SK-N-SH (cell line): ENCODE measurements at regions not wholly inside any gene's neighbourhood (a gene's known extent, or its start where the extent isn't known, plus 50 kb on each side); places are given as distances from the start of the nearest gene placed in this dataset.

Experiments used
- CTCF ChIA-PET: fragments of 300-600, 350-600 bp; formaldehyde crosslinking; extraction: SDS; loops from one replicate; lab custom pipeline; 2021; lab: Yijun Ruan, JAX
- POLR2A ChIA-PET: fragments of 350-600 bp; sonication (Branson Sonifier 250); formaldehyde crosslinking; extraction: SDS; loops from one replicate; lab custom pipeline; 2020; ENCODE audit warnings: antibody characterized with exemption, inconsistent platforms; lab: Yijun Ruan, JAX
- DNase-seq: peaks from one replicate; pipeline ENCODE4 v3.0.0; 2012
- H2AFZ ChIP-seq: fragments of 200-600 bp; sonication (generic); 2 replicates; pipeline ENCODE4 v1.8.1; 2016; ENCODE audit warnings: antibody characterized with exemption, mild to moderate bottlenecking, low read depth
- H3F3A ChIP-seq: fragments of 200-600 bp; sonication (generic); replicated peaks from 2 replicates; pipeline ENCODE3; 2016; ENCODE audit warnings: antibody characterized with exemption, mild to moderate bottlenecking; ENCODE audit not compliant: insufficient read depth
- H3K27ac ChIP-seq, 2 experiments: fragments of 200-500 bp in 1 of 2; fragments of 200-600 bp in 1 of 2; sonication (Bioruptor generic) in 1 of 2; sonication (generic), shearing (Covaris generic) in 1 of 2; 2 replicates each; pipeline versions ENCODE4 v1.5.1 to v1.6.1; 2014 to 2016; ENCODE audit warnings: low read depth in 2 of 2, inconsistent platforms in 1 of 2, low read length in 1 of 2, mild to moderate bottlenecking in 1 of 2, mixed read lengths in 1 of 2
- H3K27me3 ChIP-seq: fragments of 200-600 bp; sonication (generic), shearing (Covaris generic); 2 replicates; pipeline ENCODE4 v1.6.1; 2016; ENCODE audit warnings: mixed run types; ENCODE audit not compliant: insufficient read depth
- H3K36me3 ChIP-seq, 2 experiments: fragments of 200-500 bp in 1 of 2; fragments of 200-600 bp in 1 of 2; sonication (Bioruptor generic) in 1 of 2; sonication (generic) in 1 of 2; replicated peaks in 1 of 2; 2 replicates each; pipeline versions ENCODE3 to v1.5.1; 2014 to 2016; ENCODE audit warnings: low read length in 1 of 2, mild to moderate bottlenecking in 1 of 2; ENCODE audit not compliant: insufficient read depth in 2 of 2, control insufficient read depth in 1 of 2
- H3K4me1 ChIP-seq, 2 experiments: fragments of 200-500 bp in 1 of 2; fragments of 200-600 bp in 1 of 2; sonication (Bioruptor generic) in 1 of 2; sonication (generic), shearing (Covaris generic) in 1 of 2; 2 replicates each; pipeline versions ENCODE4 v1.5.1 to v1.6.1; 2014 to 2016; ENCODE audit warnings: low read depth in 1 of 2, low read length in 1 of 2, mixed run types in 1 of 2; ENCODE audit not compliant: insufficient read depth in 2 of 2, control insufficient read depth in 1 of 2
- H3K4me2 ChIP-seq: fragments of 200-600 bp; sonication (generic), shearing (Covaris generic); 2 replicates; pipeline ENCODE4 v1.6.1; 2017; ENCODE audit warnings: mixed run types
- H3K4me3 ChIP-seq, 2 experiments: fragments of 200-500 bp in 1 of 2; fragments of 200-600 bp in 1 of 2; sonication (Bioruptor generic) in 1 of 2; sonication (generic), shearing (Covaris generic) in 1 of 2; 2 replicates each; pipeline versions ENCODE4 v1.5.1 to v1.8.1; 2014 to 2016; ENCODE audit warnings: low read depth in 2 of 2, inconsistent platforms in 1 of 2, low read length in 1 of 2, mild to moderate bottlenecking in 1 of 2, mixed read lengths in 1 of 2, moderate library complexity in 1 of 2
- H3K79me2 ChIP-seq: fragments of 200-600 bp; sonication (generic); 2 replicates; pipeline ENCODE4 v1.8.1; 2017; ENCODE audit warnings: mild to moderate bottlenecking; ENCODE audit not compliant: insufficient read depth
- H3K9ac ChIP-seq: fragments of 200-600 bp; sonication (generic); 2 replicates; pipeline ENCODE4 v1.6.1; 2017; ENCODE audit warnings: mixed run types
- H3K9me2 ChIP-seq: fragments of 200-600 bp; sonication (generic); 2 replicates; pipeline ENCODE4 v1.6.1; 2017; ENCODE audit warnings: mixed run types
- H3K9me3 ChIP-seq: fragments of 200-600 bp; sonication (generic); 2 replicates; pipeline ENCODE4 v1.6.1; 2017; ENCODE audit warnings: mixed run types, mild to moderate bottlenecking, moderate library complexity
- H4K20me1 ChIP-seq: fragments of 200-600 bp; sonication (generic); 2 replicates; pipeline ENCODE4 v1.6.1; 2017; ENCODE audit warnings: mild to moderate bottlenecking, mixed run types; ENCODE audit not compliant: insufficient read depth
- CTCF ChIP-seq: fragments of 200-600 bp; sonication (generic); IDR thresholded peaks from 2 replicates; pipeline ENCODE4 v1.6.1; 2017; ENCODE audit warnings: antibody characterized with exemption, mild to moderate bottlenecking, moderate library complexity
- ELF1 ChIP-seq: IDR thresholded peaks from 2 replicates; pipeline ENCODE4 v1.4.0; 2012
- EP300 ChIP-seq, 2 experiments: IDR thresholded peaks; 2 replicates each; pipeline versions ENCODE4 v1.4.0 to v1.6.1; 2012; ENCODE audit warnings: borderline replicate concordance in 1 of 2, low read depth in 1 of 2, low read length in 1 of 2
- FOSL2 ChIP-seq: IDR thresholded peaks from 2 replicates; pipeline ENCODE4 v1.4.0; 2012; ENCODE audit warnings: low read depth, mild to moderate bottlenecking, moderate library complexity, borderline replicate concordance
- FOXM1 ChIP-seq: IDR thresholded peaks from 2 replicates; pipeline ENCODE4 v1.4.0; 2012; ENCODE audit warnings: low read depth, mild to moderate bottlenecking
- MXI1 ChIP-seq: IDR thresholded peaks from 2 replicates; pipeline ENCODE4 v1.6.1; 2012; ENCODE audit warnings: mild to moderate bottlenecking, low read depth, low read length, improper control_type of control experiment
- NFIC ChIP-seq: IDR thresholded peaks from 2 replicates; pipeline ENCODE4 v1.4.0; 2012; ENCODE audit warnings: borderline replicate concordance
- NRF1 ChIP-seq: IDR thresholded peaks from 2 replicates; pipeline ENCODE4 v1.6.1; 2012; ENCODE audit warnings: low read depth, mild to moderate bottlenecking, low read length
- PBX3 ChIP-seq: IDR thresholded peaks from 2 replicates; pipeline ENCODE4; 2012
- RAD21 ChIP-seq: IDR thresholded peaks from 2 replicates; pipeline ENCODE4 v1.6.1; 2012; ENCODE audit warnings: mild to moderate bottlenecking, low read length
- RCOR1 ChIP-seq: fragments of 150-350 bp; IDR thresholded peaks from 2 replicates; pipeline ENCODE4 v1.6.1; 2017; ENCODE audit warnings: antibody characterized with exemption, low read length
- TCF12 ChIP-seq: IDR thresholded peaks from 2 replicates; pipeline ENCODE4 v1.4.0; 2012
- USF2 ChIP-seq: fragments of 150-350 bp; IDR thresholded peaks from 2 replicates; pipeline ENCODE4 v1.6.1; 2017; ENCODE audit warnings: antibody characterized with exemption, low read length, low read depth, borderline replicate concordance
- WGBS: methylation state at CpG from one replicate; pipeline ENCODE4 v1.1.6; 2017; ENCODE audit warnings: low lambda C conversion rate; 5-methylcytosine and 5-hydroxymethylcytosine counted together
- TF ChIP-seq, protein P1 (sequence below): IDR thresholded peaks from 2 replicates; pipeline ENCODE4 v1.6.1; 2012; ENCODE audit warnings: mild to moderate bottlenecking, low read depth, low read length, moderate library complexity
- TF ChIP-seq, protein P2 (sequence below): IDR thresholded peaks from 2 replicates; pipeline ENCODE4 v1.4.0; 2012; ENCODE audit warnings: low read depth

DNA sequence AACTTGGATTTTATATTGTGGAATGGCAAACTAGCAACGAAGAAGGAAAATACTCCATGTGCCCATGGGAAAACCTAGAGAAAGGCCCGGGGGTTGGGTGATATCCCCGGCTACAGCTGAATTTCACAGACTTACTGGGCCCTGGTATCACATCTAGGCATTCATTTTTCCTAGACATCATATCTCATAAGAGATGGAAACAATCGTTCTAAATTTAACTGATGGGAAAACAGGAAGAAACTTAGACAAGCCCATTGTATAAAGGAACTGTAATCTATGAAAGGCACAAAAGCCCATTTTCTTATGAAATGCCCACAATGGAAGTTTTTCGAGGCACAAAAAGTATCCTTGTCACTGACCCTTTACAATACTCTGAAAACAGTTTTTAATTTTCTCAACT is 407.9 kb upstream of the LYPLAL1 start (continued):
- no peak for TF ChIP-seq RCOR1

- Histone ChIP-seq H3K9ac (no peak overlapping the region), H2AFZ (no peak overlapping the region), H3K9me3 (no peaks in the 10 kb centered on the region), H3K4me2 (no peak overlapping the region), H4K20me1 (no peaks in the 10 kb centered on the region), H3K79me2 (no peaks in the 10 kb centered on the region), H3K27ac (no peak overlapping the region), H3K36me3 (no peaks in the 10 kb centered on the region), H3K4me3 (no peak overlapping the region), H3F3A (no peaks in the 10 kb centered on the region), H3K4me1 (peaks cover 0 to 7% of the 10 kb centered on the region in 2 experiments; a peak in 2 of 4 replicates), H3K27me3 (no peaks in the 10 kb centered on the region), H3K9me2 (no peaks in the 10 kb centered on the region)
- no peak for DNase-seq
- ChIA-PET CTCF (no interaction called here), POLR2A (no interaction called here)
- no peak for TF ChIP-seq NRF1
- TF ChIP-seq FOXM1: no peak
- no peak for TF ChIP-seq RCOR1
- no peak for TF ChIP-seq ELF1
- TF ChIP-seq, protein P1, sequence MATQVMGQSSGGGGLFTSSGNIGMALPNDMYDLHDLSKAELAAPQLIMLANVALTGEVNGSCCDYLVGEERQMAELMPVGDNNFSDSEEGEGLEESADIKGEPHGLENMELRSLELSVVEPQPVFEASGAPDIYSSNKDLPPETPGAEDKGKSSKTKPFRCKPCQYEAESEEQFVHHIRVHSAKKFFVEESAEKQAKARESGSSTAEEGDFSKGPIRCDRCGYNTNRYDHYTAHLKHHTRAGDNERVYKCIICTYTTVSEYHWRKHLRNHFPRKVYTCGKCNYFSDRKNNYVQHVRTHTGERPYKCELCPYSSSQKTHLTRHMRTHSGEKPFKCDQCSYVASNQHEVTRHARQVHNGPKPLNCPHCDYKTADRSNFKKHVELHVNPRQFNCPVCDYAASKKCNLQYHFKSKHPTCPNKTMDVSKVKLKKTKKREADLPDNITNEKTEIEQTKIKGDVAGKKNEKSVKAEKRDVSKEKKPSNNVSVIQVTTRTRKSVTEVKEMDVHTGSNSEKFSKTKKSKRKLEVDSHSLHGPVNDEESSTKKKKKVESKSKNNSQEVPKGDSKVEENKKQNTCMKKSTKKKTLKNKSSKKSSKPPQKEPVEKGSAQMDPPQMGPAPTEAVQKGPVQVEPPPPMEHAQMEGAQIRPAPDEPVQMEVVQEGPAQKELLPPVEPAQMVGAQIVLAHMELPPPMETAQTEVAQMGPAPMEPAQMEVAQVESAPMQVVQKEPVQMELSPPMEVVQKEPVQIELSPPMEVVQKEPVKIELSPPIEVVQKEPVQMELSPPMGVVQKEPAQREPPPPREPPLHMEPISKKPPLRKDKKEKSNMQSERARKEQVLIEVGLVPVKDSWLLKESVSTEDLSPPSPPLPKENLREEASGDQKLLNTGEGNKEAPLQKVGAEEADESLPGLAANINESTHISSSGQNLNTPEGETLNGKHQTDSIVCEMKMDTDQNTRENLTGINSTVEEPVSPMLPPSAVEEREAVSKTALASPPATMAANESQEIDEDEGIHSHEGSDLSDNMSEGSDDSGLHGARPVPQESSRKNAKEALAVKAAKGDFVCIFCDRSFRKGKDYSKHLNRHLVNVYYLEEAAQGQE: no peak
- no peak for TF ChIP-seq USF2
- no peak for TF ChIP-seq MXI1
- TF ChIP-seq PBX3: no peak
- no peak for TF ChIP-seq EP300 (IDR thresholded peaks at IDR 0.05; ENCODE audit: borderline replicate concordance in 1 of 2, low read depth in 1 of 2, low read length in 1 of 2)
- TF ChIP-seq, protein P2, sequence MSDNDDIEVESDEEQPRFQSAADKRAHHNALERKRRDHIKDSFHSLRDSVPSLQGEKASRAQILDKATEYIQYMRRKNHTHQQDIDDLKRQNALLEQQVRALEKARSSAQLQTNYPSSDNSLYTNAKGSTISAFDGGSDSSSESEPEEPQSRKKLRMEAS: no peak
- no peak for TF ChIP-seq CTCF
- no peak for TF ChIP-seq FOSL2
- TF ChIP-seq RAD21: no peak
- TF ChIP-seq NFIC: no peak
- TF ChIP-seq TCF12: no peak
- 93% methylated on average over 3 of the region's 3 CpGs for WGBS
These were observed 401.7 kb upstream of the LYPLAL1 start for GRCh38 chr1:218771931-218772330.
